ENCODE measurements at regions not wholly inside any gene's neighbourhood (a gene's known extent, or its start where the extent isn't known, plus 50 kb on each side); places are given as distances from the start of the nearest gene placed in this dataset.

GRCh38 chr3:72157748-72158638, 373.0 kb upstream of the PROK2 start:
- no peak for TF ChIP-seq CTCF (IDR thresholded peaks at IDR 0.05)

GRCh38 chr3:72155391-72156064, 370.6 kb upstream of the PROK2 start:
- no peak for TF ChIP-seq CTCF (IDR thresholded peaks at IDR 0.05)

GRCh38 chr3:72154391-72155335, 369.7 kb upstream of the PROK2 start:
- no peak for TF ChIP-seq CTCF (IDR thresholded peaks at IDR 0.05)

GRCh38 chr3:72153477-72154314, 368.7 kb upstream of the PROK2 start:
- no peak for TF ChIP-seq CTCF (IDR thresholded peaks at IDR 0.05)

GRCh38 chr3:72152551-72153476, 367.9 kb upstream of the PROK2 start:
- no peak for TF ChIP-seq CTCF (IDR thresholded peaks at IDR 0.05)

- TF ChIP-seq CTCF (IDR thresholded peaks at IDR 0.05) = no peak
These were observed 366.7 kb upstream of the PROK2 start for GRCh38 chr3:72151465-72152238.
